AML-193 (cell line): ENCODE measurements at regions not wholly inside any gene's neighbourhood (a gene's known extent, or its start where the extent isn't known, plus 50 kb on each side); places are given as distances from the start of the nearest gene placed in this dataset.

Experiments used
- DNase-seq, 2 experiments: peaks; one replicate each; lab custom pipeline; 2025; lab: John Stamatoyannopoulos, UW

DNA sequence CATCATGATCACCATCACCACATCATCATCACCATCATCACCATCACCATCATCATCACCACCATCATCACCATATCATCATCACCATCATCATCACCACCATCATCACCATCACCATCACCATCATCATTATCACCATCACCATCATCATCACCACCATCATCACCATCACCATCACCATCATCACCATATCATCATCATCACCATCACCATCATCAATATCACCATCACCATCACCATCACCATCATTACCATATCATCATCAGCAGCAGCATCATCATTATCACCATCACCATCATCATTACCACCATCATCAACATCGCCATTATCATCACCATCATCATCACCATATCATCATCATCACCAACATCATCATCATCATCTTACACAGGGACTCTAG lies 351.1 kb downstream of the MIAT start:
- no peak for DNase-seq

DNA sequence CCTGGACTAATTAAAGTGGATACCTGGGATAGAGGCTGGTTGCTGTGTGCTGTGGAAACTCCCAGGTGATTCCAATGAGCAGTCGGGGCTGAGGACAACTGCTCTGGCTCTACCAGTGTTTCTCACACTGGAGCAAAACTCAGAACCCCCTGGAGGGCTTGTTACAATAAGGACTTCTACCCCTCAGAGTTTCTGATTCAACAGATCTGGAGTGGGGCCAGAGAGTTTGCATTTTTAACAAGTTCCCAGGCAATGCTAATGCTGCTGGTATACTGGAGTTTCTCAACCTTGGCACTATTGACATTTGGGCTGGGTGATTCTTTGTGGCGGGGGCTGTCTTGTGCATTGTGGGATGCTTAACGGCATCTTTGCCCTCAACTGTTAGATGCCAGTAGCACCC lies 353.7 kb downstream of the MIAT start:
- DNase-seq, result no peak

DNA sequence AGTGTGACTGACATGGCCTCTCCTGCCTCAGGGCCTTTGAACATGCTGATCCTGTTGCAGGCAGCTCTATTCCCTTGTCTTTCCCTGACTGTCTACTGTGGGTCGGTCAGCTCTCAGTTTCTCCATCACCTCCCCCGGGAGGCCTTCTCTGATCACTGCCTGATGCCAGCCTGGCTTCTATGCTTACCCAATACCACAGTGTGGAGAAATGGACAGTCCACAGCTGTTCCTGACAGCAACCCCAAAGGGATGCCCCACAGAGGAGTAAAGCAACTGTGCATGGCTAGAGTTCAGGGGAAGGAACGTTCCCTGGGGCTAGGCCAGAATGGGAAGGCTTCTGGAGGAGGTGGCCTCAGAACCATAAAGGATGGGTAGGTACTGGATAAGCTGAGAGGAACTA lies 354.3 kb downstream of the MIAT start:
- DNase-seq, result no peak

DNA sequence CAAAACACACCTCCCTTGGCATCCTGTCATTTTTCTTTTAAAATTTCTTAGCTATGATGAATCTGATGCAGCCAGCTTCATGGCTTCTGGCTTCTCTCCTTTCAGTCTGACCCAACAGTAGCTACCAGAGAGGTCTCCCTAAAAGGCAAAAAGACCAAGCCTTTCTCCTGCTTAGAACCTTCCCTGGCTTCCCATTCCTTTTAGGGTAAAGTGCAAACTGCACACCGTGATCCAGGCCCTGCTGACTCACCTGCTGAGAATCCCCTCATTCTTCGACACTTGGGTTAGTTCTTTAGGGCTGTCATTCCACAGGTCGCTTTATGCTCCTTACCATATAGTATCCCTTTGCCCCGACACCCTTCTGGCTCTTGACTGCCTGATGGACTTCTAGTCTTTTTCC lies 362.4 kb downstream of the MIAT start:
- DNase-seq, result no peak

DNA sequence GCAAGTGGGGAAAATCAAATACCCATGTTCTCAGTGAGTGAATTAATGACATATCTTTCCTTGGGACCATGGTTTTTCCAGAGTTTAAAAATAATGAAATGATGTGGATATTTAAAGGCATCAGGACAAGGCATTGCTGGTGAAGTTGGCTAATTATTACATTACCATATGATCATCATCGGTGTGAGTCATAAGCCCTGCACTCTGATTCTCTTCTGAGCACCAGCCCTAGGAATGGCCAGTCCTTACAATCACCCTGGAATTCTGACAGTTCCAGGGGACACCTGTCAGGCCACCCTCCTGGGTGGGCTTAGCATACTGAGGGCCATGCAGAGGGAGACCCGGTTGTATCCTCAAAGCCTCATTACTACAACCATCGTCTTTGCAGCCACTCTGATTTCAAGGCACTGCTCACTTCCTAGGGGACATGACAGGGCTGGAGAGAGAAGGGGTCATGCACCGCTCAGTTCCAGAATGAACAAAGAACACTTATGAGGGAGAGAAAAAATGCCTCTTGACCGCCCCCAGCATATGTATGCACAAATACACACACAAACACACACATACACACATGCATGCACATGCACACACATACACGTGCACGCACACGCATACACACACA lies 365.0 kb downstream of the MIAT start:
- DNase-seq, result no peak

DNA sequence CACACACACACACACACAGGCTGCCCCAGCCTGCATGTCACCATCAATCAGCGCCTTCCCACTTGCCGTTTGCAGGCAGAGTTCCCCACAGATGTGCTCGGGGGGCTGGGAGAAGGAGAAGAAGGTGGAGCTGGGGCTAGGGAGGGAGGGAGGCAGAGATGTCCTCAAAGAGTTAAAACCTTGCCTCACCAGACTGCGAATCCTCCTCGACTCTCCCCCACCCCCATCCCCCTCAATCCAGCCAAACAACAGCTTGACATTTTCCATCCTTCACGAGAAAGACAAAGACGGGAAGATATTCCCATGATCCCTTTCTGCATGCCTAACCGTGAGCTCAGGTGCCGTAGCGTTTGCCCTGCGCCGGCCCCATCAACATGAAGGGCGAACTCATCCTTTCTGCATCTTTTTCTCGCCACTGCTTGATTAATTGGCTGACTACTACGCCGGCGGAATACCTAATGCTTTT lies 365.5 kb downstream of the MIAT start:
- DNase-seq, result no peak

DNA sequence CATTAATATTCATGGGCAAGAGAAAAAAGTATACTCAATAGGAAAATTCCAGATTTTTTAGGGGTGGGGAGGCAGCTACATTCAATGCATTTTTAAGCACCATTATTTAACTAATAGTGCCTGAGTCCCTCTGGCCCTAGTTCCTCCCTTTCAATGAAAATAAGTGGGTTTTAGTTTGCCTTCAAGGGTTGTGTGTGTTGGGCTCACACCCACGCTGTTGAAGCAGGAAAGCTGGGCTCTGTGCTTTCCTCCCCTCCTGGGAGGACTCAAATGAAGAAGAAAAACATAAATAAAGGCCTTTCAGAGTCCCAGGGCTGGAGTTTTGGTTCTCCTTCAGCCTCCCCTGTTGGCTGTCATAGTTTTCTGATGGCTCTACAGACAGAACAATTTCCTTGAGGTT lies 366.2 kb downstream of the MIAT start:
- DNase-seq, result no peak

DNA sequence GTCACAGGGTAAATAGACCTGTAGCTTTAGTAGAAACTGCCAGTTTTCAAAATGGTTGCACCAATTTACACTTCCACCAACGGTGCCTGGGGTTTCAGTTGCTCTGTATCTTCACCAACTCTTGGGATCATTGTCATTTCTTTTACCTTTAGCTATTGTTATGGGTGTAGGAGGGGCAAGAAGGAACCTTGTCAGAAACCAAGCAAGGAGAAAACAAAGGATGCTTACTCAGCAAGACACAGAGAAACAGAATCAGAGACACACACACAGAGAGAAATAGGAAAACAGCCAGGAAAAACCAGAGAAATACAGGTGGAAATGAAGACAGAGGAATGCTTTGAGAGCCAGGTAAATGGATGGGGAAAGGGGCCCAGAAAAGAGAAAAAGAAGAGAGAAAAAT lies 367.6 kb downstream of the MIAT start:
- no peak for DNase-seq

DNA sequence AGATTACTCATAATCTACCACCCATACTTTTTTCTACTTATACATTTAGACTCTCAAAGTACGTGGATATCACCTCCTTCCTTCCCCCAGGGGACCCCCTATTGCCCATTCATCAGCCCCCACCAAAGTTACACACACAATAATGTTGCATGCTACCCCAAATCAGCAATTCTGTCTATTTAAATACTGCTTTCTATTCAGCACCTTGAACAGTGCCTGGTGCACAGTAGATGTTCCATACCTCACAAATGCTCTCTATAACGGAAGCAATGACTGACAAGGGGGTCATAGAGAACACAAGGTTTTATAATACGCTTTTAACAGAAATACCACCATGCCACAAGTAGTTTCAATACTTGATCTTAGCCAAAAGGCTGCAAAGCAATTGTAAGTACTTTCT lies 370.7 kb downstream of the MIAT start:
- DNase-seq, result no peak

DNA sequence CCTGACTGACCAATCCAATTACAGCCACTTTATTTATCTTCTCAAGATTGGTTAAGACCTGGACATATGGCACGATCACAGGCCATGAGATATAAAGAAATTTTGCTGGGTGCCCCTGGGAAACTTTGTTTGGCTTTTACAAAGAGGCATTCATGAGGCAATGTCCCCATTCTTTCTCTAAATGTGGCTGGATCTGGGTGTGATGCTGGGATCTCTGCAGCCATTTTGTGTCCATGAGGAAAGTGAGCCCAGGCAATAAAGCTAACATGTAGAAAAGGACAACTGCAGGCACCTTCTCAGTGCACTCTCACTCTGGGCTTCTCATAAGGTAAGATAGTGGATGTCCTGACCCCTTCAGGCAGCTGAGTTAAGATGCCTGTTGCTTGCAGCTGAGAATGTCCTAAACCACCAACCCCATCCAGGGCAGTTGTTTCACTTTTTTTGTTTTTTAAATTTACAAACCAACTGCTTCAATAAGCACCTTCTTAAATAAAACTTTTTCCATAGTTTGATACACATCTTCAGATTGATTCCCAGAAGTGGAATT lies 372.3 kb downstream of the MIAT start:
- DNase-seq, result no peak

DNA sequence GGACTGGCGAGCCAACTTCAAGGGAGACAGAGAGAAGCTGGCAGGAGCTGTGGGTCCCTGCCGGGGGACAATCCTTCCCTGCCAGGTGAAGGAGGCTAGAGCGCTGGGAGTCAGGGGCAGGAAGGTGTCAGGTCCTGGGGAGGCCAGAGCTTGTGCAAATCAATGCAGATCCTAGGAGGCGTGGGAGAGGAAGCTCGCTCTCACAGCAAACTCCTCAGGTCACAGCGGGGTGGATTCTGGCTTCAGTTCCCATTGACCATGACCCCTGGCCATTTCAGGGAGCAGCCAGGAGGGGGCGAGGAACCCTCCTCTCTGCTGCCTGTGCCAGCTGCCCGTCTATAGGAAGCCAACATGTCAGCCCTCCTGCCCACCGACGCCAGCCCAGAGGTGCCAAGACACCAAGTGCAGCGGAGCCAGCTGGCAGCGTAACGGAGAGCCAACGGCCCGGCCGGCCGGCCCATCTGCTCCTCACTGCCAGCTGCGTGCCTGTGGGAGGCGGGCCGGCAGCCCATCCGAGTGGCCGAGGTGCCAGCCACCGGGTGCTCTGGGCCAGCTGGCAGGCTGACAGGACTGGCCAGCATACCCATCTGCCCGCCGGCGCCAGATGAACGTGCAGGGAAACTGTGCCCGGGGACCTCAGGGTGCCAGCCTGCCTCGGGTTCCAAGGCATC lies 374.8 kb downstream of the MIAT start:
- no peak for DNase-seq

DNA sequence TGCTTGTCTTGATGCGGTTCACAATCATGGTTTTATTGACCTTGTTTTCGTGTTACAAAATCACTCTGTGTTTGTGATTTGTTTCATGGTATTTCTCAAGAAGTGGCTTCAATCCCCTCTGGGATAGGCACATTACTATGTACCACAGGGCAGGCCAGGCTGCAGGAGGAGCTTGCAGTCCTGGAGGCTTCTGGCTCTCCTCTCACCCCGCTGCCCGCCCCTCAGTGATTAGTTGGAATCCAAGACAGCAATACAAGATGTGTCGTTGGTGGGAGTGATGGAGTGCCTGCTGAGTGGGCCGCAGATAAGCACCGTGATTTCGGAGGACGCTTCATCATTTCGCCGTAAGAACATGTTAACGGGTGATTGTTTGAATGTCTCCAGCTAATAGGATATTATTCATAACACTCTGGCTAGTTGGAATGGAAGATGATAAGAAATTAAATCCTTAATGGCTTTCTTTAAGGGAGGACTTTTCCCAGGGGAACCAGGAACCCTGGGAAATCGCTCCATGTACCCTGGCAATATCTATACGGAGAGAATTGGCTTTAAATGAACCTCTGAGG lies 384.4 kb downstream of the MIAT start:
- DNase-seq, result no peak

DNA sequence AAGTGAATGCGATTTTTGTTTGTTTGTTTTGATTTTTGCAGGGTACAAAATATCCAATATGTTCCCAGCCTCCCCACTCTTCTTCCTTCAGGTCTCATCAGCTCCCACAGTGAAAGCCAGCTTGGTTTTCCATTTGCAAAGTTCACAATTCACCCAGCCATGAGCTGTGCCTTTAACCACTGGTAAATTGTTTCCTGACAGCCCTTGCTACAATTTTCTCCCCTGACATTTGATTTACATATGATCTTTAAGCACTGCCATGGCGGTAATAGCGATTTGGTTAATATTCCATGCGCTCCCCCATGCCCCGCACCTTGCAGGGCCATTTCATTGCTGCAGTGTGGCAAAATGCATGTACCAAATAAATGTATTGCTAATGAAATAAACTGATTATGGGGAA lies 385.9 kb downstream of the MIAT start:
- DNase-seq, result no peak

DNA sequence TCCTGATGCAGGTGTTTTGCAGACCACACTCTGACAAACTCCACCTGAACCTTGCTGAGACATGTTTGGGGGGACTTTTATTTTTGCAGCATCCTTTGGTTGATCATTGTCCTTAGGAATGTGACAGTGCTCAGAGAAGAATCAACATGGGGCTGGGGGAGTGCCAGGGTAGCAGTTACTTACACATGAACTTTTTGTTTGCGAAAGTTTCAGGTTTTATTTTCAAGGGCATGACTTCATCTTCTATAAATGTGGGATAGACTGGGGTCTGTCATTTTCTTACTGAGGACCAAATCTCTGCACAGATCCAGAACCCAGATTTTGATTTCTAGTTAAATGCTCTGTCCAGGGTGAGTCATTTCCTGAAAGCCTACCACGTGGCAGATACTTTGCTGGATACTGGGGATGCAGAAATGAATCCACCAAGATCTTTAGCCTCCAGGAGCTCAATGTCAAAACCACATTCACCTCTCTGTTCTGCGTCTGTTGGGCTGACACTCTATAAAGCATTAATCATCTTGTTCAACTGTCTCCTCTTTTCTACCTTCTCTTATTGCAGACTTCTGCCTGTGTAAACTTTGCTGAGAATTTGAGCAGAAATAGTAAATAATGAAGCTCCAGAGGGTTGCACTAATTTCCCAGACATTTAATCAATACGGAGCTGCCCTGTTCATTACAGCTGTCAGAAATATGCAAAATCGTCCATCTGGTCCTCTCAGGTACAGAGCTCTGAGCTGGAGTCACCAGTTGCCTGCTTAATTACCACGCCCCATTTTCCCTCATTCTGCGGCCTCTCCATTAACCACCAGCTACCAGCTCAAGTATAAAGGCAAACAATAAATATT lies 387.9 kb downstream of the MIAT start:
- no peak for DNase-seq

DNA sequence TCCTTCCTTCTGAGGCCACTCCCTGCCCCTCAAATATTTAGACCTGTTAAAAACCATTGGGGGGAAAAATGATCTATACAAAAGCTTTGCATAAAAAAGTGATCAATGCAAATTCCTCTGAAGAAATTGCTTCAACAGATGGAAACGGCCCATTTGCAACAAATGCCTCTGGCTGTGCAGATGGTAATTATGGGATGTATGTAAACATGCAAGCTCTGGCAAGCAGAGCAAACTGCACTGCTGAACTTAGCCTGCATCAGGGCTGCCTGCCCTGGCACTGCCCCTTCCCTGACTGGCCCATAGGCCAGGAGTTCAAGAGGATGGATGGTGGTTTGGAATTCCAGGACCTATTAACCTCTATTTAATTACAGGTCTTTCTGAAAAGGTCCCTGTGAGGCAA lies 388.7 kb downstream of the MIAT start:
- DNase-seq, result no peak

DNA sequence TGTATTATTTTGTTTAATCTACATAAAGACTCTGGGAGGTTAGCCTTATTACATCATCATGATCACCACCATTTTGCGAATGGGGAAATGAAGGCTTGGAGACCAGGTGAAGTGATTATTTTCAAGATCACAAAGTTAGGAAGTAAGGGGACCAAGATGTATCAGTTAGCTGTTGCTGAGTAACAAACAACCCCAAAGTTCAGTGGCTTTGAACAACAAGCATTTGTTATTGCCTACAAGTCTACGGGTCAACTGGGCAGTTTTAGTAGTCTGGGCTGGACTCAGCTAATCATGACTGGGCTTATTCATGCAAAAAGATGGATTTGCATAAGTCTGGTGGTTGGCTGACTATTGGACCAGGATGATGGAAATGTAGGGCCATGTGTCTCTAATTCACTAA lies 389.2 kb downstream of the MIAT start:
- no peak for DNase-seq

DNA sequence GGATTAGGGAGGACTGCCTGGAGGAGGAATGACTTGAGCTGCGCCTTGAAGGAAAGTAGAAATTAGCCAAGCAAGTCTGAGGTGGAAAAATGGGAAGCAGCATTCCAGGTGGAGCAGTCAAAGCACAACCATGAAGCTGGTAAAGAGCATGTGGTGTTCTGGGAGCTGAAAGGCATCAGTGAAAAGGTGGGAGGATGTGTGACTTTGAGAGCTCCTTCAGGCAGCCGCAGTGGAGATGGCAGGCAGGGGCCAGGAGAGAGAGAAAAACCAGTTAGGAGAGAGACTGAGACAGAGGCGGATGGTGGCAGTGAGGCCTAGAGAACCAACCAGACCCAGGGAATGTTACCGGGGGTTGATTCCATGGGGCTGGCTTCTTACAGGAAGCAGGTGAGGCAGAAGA lies 393.4 kb downstream of the MIAT start:
- DNase-seq, result no peak

DNA sequence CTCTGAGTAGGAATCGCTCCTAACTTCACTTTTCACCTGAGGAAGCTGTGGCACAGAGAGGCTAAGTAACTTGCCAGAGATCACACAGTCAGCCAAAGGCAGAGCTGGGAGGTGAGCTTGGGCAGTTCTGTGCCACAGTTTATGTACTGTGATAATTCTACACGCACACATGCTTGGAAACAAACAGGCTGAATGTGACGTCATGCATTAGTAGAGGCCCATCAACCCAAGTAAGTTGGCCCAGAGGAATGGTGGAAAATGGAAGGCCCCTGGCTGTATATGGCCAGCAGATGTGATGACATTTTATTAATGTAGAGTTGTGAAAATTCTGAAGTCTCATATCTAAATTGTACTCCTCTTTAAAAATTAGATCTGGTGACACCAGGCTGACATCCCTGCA lies 394.0 kb downstream of the MIAT start:
- DNase-seq, result no peak

DNA sequence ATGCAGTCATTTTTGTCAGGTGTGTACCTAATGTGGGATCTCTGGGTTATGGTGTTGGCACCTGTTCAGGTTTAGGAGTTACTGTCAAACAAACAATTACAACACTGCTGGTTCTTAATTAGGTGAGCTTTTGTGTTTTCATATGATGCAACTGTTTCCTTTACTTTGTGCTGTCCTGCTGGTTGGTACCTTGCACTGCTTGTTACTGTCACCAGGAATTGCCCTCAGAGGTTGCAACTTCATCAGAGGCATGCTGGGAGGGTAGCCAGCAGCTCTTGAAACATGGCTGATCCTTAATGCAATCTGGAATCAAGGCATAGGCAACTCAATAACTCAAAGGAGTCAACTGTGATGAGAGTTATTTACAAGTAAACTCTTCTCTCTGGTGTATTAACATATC lies 400.3 kb downstream of the MIAT start:
- DNase-seq, result no peak

DNA sequence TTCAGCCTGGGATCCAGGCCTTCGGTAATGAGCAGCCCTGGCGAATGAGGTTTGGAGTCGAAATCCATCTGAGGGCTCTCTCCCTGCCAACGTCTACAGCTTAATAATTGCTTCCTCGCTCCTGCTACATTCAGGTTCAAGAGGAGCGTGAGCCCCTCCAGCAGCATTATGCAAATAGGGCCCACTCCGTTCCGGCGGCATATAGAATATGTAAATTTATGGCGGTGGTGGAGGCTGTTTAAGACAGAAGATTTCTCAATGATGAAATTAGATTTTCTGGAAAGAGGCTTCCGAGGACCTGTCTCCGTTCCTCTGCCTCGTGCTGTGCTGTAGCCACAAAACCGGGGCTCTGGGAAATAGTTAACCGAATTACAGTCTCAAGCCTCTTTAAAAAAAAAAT lies 402.8 kb downstream of the MIAT start:
- no peak for DNase-seq

DNA sequence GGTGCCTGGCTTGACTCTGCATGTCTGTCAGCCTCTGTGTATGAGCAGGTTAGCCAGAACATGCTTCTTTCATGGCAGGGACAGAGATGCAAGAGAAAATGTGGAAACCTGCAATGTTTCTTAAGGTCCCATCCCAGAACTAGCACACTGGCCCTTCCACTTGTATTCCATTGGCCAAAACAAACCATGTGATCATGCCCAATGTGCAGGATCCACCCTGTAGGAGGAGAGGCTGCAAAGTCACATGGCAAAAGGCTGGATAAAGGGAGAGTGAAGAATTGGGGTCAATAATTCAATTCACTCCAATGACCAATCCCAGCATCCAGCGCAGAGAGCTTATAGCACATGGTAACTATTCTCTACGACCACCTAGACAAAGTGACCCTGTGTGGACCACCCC lies 405.5 kb downstream of the MIAT start:
- no peak for DNase-seq

DNA sequence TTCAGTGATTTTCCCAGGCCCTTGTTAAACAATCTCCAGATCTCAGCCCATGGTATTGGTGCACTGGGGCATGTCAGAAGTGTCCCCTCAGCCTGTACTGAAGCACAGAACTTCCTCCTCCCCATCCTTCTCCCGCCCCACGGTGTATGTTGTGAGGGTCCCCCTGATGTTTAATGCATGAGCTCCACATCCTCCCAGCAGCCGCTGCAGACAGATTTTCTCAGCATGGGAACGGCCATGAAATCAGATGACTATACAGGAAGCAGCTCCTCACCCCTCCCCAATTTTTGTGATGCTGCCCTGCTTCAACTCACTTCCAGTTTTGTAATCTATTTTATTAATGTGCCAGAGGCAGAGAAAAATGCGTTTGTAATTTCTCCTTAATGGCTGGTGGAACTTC lies 406.0 kb downstream of the MIAT start:
- no peak for DNase-seq

DNA sequence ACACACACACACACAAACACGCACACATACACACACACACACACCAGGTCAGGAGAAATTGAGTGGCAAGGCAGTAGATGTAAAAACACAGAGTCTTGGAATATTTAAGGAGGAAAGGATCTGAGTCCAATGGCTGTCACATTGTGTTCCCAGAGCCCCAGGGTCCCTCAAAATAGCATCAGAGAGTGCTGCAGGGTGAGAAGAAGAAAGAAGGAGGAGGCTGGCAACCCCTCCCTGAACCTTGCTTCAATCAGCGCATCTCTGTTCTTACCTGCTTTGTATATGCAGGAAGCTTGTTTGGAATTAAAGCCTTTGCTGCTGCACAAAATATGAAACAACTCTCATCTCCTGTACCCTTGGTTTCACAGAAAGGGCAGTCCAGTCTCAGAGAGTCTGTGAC lies 406.5 kb downstream of the MIAT start:
- no peak for DNase-seq
